H1 (cell line): ENCODE measurements at regions not wholly inside any gene's neighbourhood (a gene's known extent, or its start where the extent isn't known, plus 50 kb on each side); places are given as distances from the start of the nearest gene placed in this dataset.

Source experiments
- CTCF ChIA-PET: fragments of 300-600 bp; sonication (Branson Sonifier 250); formaldehyde crosslinking; loops from one replicate; lab custom pipeline; 2021; ENCODE audit not compliant: partially characterized antibody; lab: Charles Lee
- POLR2A ChIA-PET: fragments of 300-600 bp; sonication (Branson Sonifier 250); formaldehyde crosslinking; loops from one replicate; lab custom pipeline; 2021; ENCODE audit warnings: inconsistent platforms; ENCODE audit not compliant: partially characterized antibody; lab: Charles Lee
- DNase-seq, 2 experiments: peaks; one replicate each; pipeline versions ENCODE4 v3.0.0 to v3.0.0-alpha.2; 2010 to 2022; ENCODE audit warnings: low spot score in 2 of 2, low read depth in 1 of 2, mixed read lengths in 1 of 2
- FAIRE-seq: peaks from 2 replicates; lab custom pipeline; 2011; peaks lifted over from hg19 to GRCh38; lab: Jason Lieb, UNC
- H2AFZ ChIP-seq: 2 replicates; pipeline ENCODE4 v1.8.1; 2012; ENCODE audit warnings: low read length, inconsistent platforms
- H2AK5ac ChIP-seq: 2 replicates; pipeline ENCODE4 v1.6.1; 2013; ENCODE audit warnings: low read depth, low read length
- H2BK120ac ChIP-seq: replicated peaks from 2 replicates; pipeline ENCODE3; 2013; ENCODE audit warnings: low read depth, low read length, inconsistent platforms
- H2BK12ac ChIP-seq: 2 replicates; pipeline ENCODE4 v1.6.1; 2013; ENCODE audit warnings: low read depth, low read length
- H2BK15ac ChIP-seq: 2 replicates; pipeline ENCODE4 v1.6.1; 2013; ENCODE audit warnings: low read length
- H2BK20ac ChIP-seq: 2 replicates; pipeline ENCODE4 v1.6.1; 2013; ENCODE audit warnings: low read length
- H2BK5ac ChIP-seq: 2 replicates; pipeline ENCODE4 v1.6.1; 2013; ENCODE audit warnings: low read depth, low read length
- H3K14ac ChIP-seq: 2 replicates; pipeline ENCODE4 v1.6.1; 2013; ENCODE audit warnings: inconsistent platforms; ENCODE audit not compliant: insufficient read length
- H3K18ac ChIP-seq: 2 replicates; pipeline ENCODE4 v1.6.1; 2013; ENCODE audit warnings: low read length; ENCODE audit errors: extremely low read depth
- H3K23ac ChIP-seq: 2 replicates; pipeline ENCODE4 v1.6.1; 2013; ENCODE audit warnings: inconsistent platforms; ENCODE audit not compliant: insufficient read length
- H3K23me2 ChIP-seq: 2 replicates; pipeline ENCODE4 v1.6.1; 2013; ENCODE audit warnings: low read depth, low read length
- H3K27ac ChIP-seq: 2 replicates; pipeline ENCODE4 v1.6.1; 2011; ENCODE audit warnings: low read depth, low read length, inconsistent platforms
- H3K27me3 ChIP-seq, 4 experiments: replicated peaks in 1 of 4; 1 replicate in 1 of 4; 2 replicates in 3 of 4; pipeline versions ENCODE4 v1.6.1 to v1.8.1; 2011 to 2013; ENCODE audit warnings: low read length in 3 of 4, mild to moderate bottlenecking in 3 of 4, inconsistent platforms in 2 of 4, mixed read lengths in 2 of 4, moderate library complexity in 1 of 4; ENCODE audit not compliant: control insufficient read depth in 3 of 4, insufficient read depth in 3 of 4; ENCODE audit errors: extremely low read depth in 1 of 4
- H3K36me3 ChIP-seq, 4 experiments: 2 replicates each; pipeline versions ENCODE4 v1.6.1 to v1.8.1; 2011 to 2013; ENCODE audit warnings: mild to moderate bottlenecking in 4 of 4, low read length in 3 of 4, moderate library complexity in 2 of 4, control low read depth in 1 of 4, inconsistent platforms in 1 of 4; ENCODE audit not compliant: insufficient read depth in 4 of 4, control insufficient read depth in 2 of 4
- H3K4ac ChIP-seq: replicated peaks from 2 replicates; pipeline ENCODE3; 2013; ENCODE audit warnings: low read length, low read depth, mixed read lengths, inconsistent platforms; ENCODE audit not compliant: insufficient read length
- H3K4me1 ChIP-seq, 4 experiments: replicated peaks in 1 of 4; 1 replicate in 1 of 4; 2 replicates in 3 of 4; pipeline versions ENCODE4 v1.6.1 to v1.8.1; 2011 to 2013; ENCODE audit warnings: low read length in 3 of 4, inconsistent platforms in 2 of 4, mixed read lengths in 1 of 4; ENCODE audit not compliant: insufficient read depth in 4 of 4, control insufficient read depth in 3 of 4
- H3K4me2 ChIP-seq, 2 experiments: 2 replicates each; pipeline versions ENCODE4 v1.6.1 to v1.8.1; 2011 to 2013; ENCODE audit warnings: low read depth in 2 of 2, low read length in 2 of 2, control low read depth in 1 of 2, inconsistent platforms in 1 of 2, mild to moderate bottlenecking in 1 of 2; ENCODE audit not compliant: insufficient read depth in 1 of 2
- H3K4me3 ChIP-seq, 4 experiments: fragments of 200-600, 300-600 bp in 1 of 4; sonication (generic), shearing (Covaris generic), sonication (Bioruptor Twin) in 1 of 4; 2 replicates each; pipeline versions ENCODE4 v1.5.1 to v1.8.1; 2011 to 2016; ENCODE audit warnings: low read length in 4 of 4, low read depth in 3 of 4, control low read depth in 2 of 4, inconsistent platforms in 2 of 4, mild to moderate bottlenecking in 2 of 4, mixed read lengths in 1 of 4, moderate library complexity in 1 of 4; ENCODE audit not compliant: insufficient read depth in 2 of 4; ENCODE audit errors: extremely low read depth in 1 of 4
- H3K56ac ChIP-seq: replicated peaks from 2 replicates; pipeline ENCODE3; 2013; ENCODE audit warnings: low read depth, mild to moderate bottlenecking, mixed read lengths, low read length, inconsistent platforms; ENCODE audit not compliant: insufficient read length
- H3K79me1 ChIP-seq: 2 replicates; pipeline ENCODE4 v1.6.1; 2013; ENCODE audit warnings: low read depth, low read length, control low read depth
- H3K79me2 ChIP-seq, 2 experiments: 2 replicates each; pipeline versions ENCODE4 v1.6.1 to v1.8.1; 2012 to 2013; ENCODE audit warnings: low read length in 2 of 2, mild to moderate bottlenecking in 2 of 2, inconsistent platforms in 1 of 2; ENCODE audit not compliant: insufficient read depth in 2 of 2, control insufficient read depth in 1 of 2
- H3K9ac ChIP-seq, 4 experiments: replicated peaks in 1 of 4; 1 replicate in 1 of 4; 2 replicates in 3 of 4; pipeline versions ENCODE4 v1.6.1 to v1.8.1; 2011 to 2013; ENCODE audit warnings: low read depth in 3 of 4, low read length in 3 of 4, control low read depth in 2 of 4, mild to moderate bottlenecking in 2 of 4, moderate library complexity in 2 of 4, inconsistent platforms in 1 of 4; ENCODE audit errors: extremely low read depth in 1 of 4
- H3K9me3 ChIP-seq, 2 experiments: 2 replicates each; pipeline versions ENCODE4 v1.6.1 to v1.8.1; 2012 to 2013; ENCODE audit warnings: mild to moderate bottlenecking in 2 of 2, moderate library complexity in 2 of 2, control low read depth in 1 of 2, inconsistent platforms in 1 of 2, low read depth in 1 of 2, low read length in 1 of 2, mixed read lengths in 1 of 2; ENCODE audit not compliant: insufficient read depth in 2 of 2
- H4K20me1 ChIP-seq, 2 experiments: replicated peaks in 1 of 2; 2 replicates each; pipeline versions ENCODE3 to v1.8.1; 2011 to 2013; ENCODE audit warnings: inconsistent platforms in 2 of 2, low read length in 2 of 2, mild to moderate bottlenecking in 1 of 2; ENCODE audit not compliant: insufficient read depth in 2 of 2, control insufficient read depth in 1 of 2
- H4K5ac ChIP-seq: 2 replicates; pipeline ENCODE4 v1.6.1; 2013; ENCODE audit warnings: low read length, low read depth, mixed read lengths, inconsistent platforms; ENCODE audit not compliant: insufficient read length
- H4K8ac ChIP-seq: 2 replicates; pipeline ENCODE4 v1.8.0; 2013; ENCODE audit warnings: mild to moderate bottlenecking, moderate library complexity, low read length, inconsistent platforms; ENCODE audit not compliant: insufficient read depth; ENCODE audit errors: extremely low read depth
- H4K91ac ChIP-seq: replicated peaks from 2 replicates; pipeline ENCODE3; 2013; ENCODE audit warnings: low read length, mixed read lengths, inconsistent platforms; ENCODE audit not compliant: insufficient read length
- ASH2L ChIP-seq: fragments of 200-600, 300-600 bp; sonication (generic); IDR thresholded peaks from one replicate; pipeline ENCODE4 v1.7.1; 2017; ENCODE audit warnings: low read length
- BACH1 ChIP-seq: IDR thresholded peaks from 2 replicates; pipeline ENCODE4 v1.6.1; 2012; ENCODE audit warnings: low read length, improper control_type of control experiment
- EP300 ChIP-seq, 2 experiments: IDR thresholded peaks; 1 replicate in 1 of 2; 2 replicates in 1 of 2; pipeline ENCODE4 v1.6.1; 2011 to 2012; ENCODE audit warnings: low read depth in 2 of 2, low read length in 2 of 2, mild to moderate bottlenecking in 2 of 2, borderline replicate concordance in 1 of 2, inconsistent platforms in 1 of 2, moderate library complexity in 1 of 2
- HDAC2 ChIP-seq, 2 experiments: fragments of 300-600 bp in 1 of 2; sonication (generic) in 1 of 2; IDR thresholded peaks; 2 replicates each; pipeline ENCODE4 v1.6.1; 2011 to 2012; ENCODE audit warnings: low read depth in 2 of 2, low read length in 2 of 2, mild to moderate bottlenecking in 2 of 2, moderate library complexity in 2 of 2, borderline replicate concordance in 1 of 2, inconsistent platforms in 1 of 2
- JUND ChIP-seq: IDR thresholded peaks from 2 replicates; pipeline ENCODE4 v1.6.1; 2011; ENCODE audit warnings: mild to moderate bottlenecking, improper control_type of control experiment, low read length
- NANOG ChIP-seq: IDR thresholded peaks from 2 replicates; pipeline ENCODE4 v1.6.1; 2011; ENCODE audit warnings: low read length, low read depth, mild to moderate bottlenecking, inconsistent platforms; ENCODE audit not compliant: insufficient read depth, poor library complexity, severe bottlenecking
- RAD21 ChIP-seq, 2 experiments: IDR thresholded peaks in 1 of 2; conservative IDR thresholded peaks in 1 of 2; 2 replicates each; pipeline ENCODE4 v1.6.1; 2011; ENCODE audit warnings: low read depth in 2 of 2, low read length in 2 of 2, improper control_type of control experiment in 1 of 2, inconsistent platforms in 1 of 2, mild to moderate bottlenecking in 1 of 2, moderate library complexity in 1 of 2
- RFX5 ChIP-seq: IDR thresholded peaks from 2 replicates; pipeline ENCODE4 v1.6.1; 2011; ENCODE audit warnings: low read depth, low read length, improper control_type of control experiment, borderline replicate concordance
- SIRT6 ChIP-seq: IDR thresholded peaks from one replicate; pipeline ENCODE4 v1.7.1; 2012; ENCODE audit warnings: low read length, inconsistent platforms
- SP1 ChIP-seq: IDR thresholded peaks from 2 replicates; pipeline ENCODE4 v1.6.1; 2011; ENCODE audit warnings: low read depth, low read length
- SP2 ChIP-seq: IDR thresholded peaks from 2 replicates; pipeline ENCODE4 v1.6.1; 2012; ENCODE audit warnings: mild to moderate bottlenecking, low read length, inconsistent platforms
- SUZ12 ChIP-seq: fragments of 200-600 bp; sonication (generic); IDR thresholded peaks from 2 replicates; pipeline ENCODE4 v1.6.1; 2012; ENCODE audit warnings: mild to moderate bottlenecking, inconsistent platforms, low read length, moderate library complexity, mixed read lengths
- TCF12 ChIP-seq: IDR thresholded peaks from 2 replicates; pipeline ENCODE4 v1.6.1; 2011; ENCODE audit warnings: low read depth, mild to moderate bottlenecking, low read length
- USF2 ChIP-seq: IDR thresholded peaks from 2 replicates; pipeline ENCODE4 v1.6.1; 2011; ENCODE audit warnings: low read length, improper control_type of control experiment
- ZNF274 ChIP-seq: IDR thresholded peaks from 2 replicates; pipeline ENCODE4 v1.7.0; 2012; ENCODE audit warnings: low read length, borderline replicate concordance; ENCODE audit errors: extremely low read depth

GRCh38 chr3:20421-20820, 176.1 kb upstream of the CHL1 start:
- ChIA-PET CTCF (no interaction called here), POLR2A (no interaction called here)
- FAIRE-seq (no peak), DNase-seq (no peak)
- no peaks in the 10 kb centered on the region for H3K9me3 ChIP-seq
- no peak overlapping the region for H3K18ac ChIP-seq
- no peaks in the 10 kb centered on the region for H3K79me1 ChIP-seq
- no peak overlapping the region for H4K8ac ChIP-seq
- no peaks in the 10 kb centered on the region for H3K36me3 ChIP-seq
- H3K27me3 ChIP-seq = no peaks in the 10 kb centered on the region
- no peak overlapping the region for H3K23ac ChIP-seq
- H2AFZ ChIP-seq = no peak overlapping the region
- H3K4me2 ChIP-seq = no peak overlapping the region
- H2BK20ac ChIP-seq = no peak overlapping the region
- H3K4me3 ChIP-seq = no peak overlapping the region
- no peaks in the 10 kb centered on the region for H3K4me1 ChIP-seq
- no peak overlapping the region for H3K27ac ChIP-seq
- no peak overlapping the region for H3K56ac ChIP-seq
- no peaks in the 10 kb centered on the region for H4K20me1 ChIP-seq
- no peak overlapping the region for H2AK5ac ChIP-seq
- no peak overlapping the region for H2BK5ac ChIP-seq
- H2BK12ac ChIP-seq = no peak overlapping the region
- no peak overlapping the region for H3K14ac ChIP-seq
- H2BK15ac ChIP-seq = no peak overlapping the region
- no peak overlapping the region for H4K91ac ChIP-seq
- no peak overlapping the region for H3K4ac ChIP-seq
- H4K5ac ChIP-seq = no peak overlapping the region
- H3K9ac ChIP-seq = no peak overlapping the region
- no peaks in the 10 kb centered on the region for H3K79me2 ChIP-seq
- no peaks in the 10 kb centered on the region for H3K23me2 ChIP-seq
- H2BK120ac ChIP-seq = no peak overlapping the region
- no peak for TF ChIP-seq RFX5
- no peak for TF ChIP-seq ASH2L
- TF ChIP-seq HDAC2 (IDR thresholded peaks at IDR 0.05; ENCODE audit: borderline replicate concordance in 1 of 2, low read depth in 2 of 2, low read length in 2 of 2) = no peak
- no peak for TF ChIP-seq JUND
- TF ChIP-seq SP1 = no peak
- TF ChIP-seq NANOG = no peak
- TF ChIP-seq ZNF274 = no peak
- TF ChIP-seq USF2 = no peak
- no peak for TF ChIP-seq TCF12
- no peak for TF ChIP-seq SP2
- TF ChIP-seq BACH1 = no peak
- no peak for TF ChIP-seq EP300 (IDR thresholded peaks at IDR 0.05; ENCODE audit: borderline replicate concordance in 1 of 2, low read depth in 2 of 2, low read length in 2 of 2)
- TF ChIP-seq SUZ12 = no peak
- TF ChIP-seq SIRT6 = no peak
- no peak for TF ChIP-seq RAD21 (IDR thresholded peaks at IDR 0.05 in 1 of 2, conservative IDR thresholded peaks at IDR 0.05 in 1 of 2; ENCODE audit: low read depth in 2 of 2, low read length in 2 of 2)
